PC-9 (cell line): ENCODE measurements at regions not wholly inside any gene's neighbourhood (a gene's known extent, or its start where the extent isn't known, plus 50 kb on each side); places are given as distances from the start of the nearest gene placed in this dataset.

Source experiments
- BruUV-seq: library from RNA; stranded (reverse); fragments of 400-500 nt; replicated peaks from 2 replicates; lab custom pipeline; 2021; lab: Mats Ljungman, UMichigan
- CTCF ChIA-PET: fragments of 300-600 bp; sonication (Branson Sonifier 250); formaldehyde crosslinking; loops from one replicate; lab custom pipeline; 2022; ENCODE audit warnings: antibody characterized with exemption; lab: Charles Lee
- POLR2A ChIA-PET: fragments of 300-600 bp; sonication (Branson Sonifier 250); formaldehyde crosslinking; loops from one replicate; lab custom pipeline; 2022; ENCODE audit warnings: antibody characterized with exemption; ENCODE audit not compliant: unreplicated experiment; lab: Charles Lee
- DNase-seq, 2 experiments: peaks; one replicate each; pipeline versions ENCODE4 v3.0.0 to v3.0.0-alpha.2; 2015 to 2022; ENCODE audit warnings: mixed read lengths in 1 of 2
- H2AFZ ChIP-seq: fragments of 200-600 bp; sonication (generic); 2 replicates; pipeline ENCODE4 v1.8.1; 2017; ENCODE audit warnings: antibody characterized with exemption
- H3F3A ChIP-seq: fragments of 200-600 bp; sonication (generic); 2 replicates; pipeline ENCODE4 v1.8.1; 2017; ENCODE audit warnings: antibody characterized with exemption, mild to moderate bottlenecking, low read depth; ENCODE audit not compliant: insufficient read depth
- H3K27ac ChIP-seq: fragments of 200-600 bp; sonication (generic); 2 replicates; pipeline ENCODE4 v1.6.1; 2016; ENCODE audit warnings: mixed run types
- H3K27me3 ChIP-seq: fragments of 200-600 bp; sonication (generic); 2 replicates; pipeline ENCODE4 v1.6.1; 2016; ENCODE audit warnings: low read depth, mixed run types; ENCODE audit not compliant: insufficient read depth
- H3K36me3 ChIP-seq: fragments of 200-600 bp; sonication (generic); 2 replicates; pipeline ENCODE4 v1.6.1; 2016; ENCODE audit warnings: low read depth, mixed run types
- H3K4me1 ChIP-seq: fragments of 200-600 bp; sonication (generic); replicated peaks from 2 replicates; pipeline ENCODE4 v1.6.1; 2016; ENCODE audit warnings: mixed run types; ENCODE audit not compliant: insufficient read depth
- H3K4me2 ChIP-seq: fragments of 200-600 bp; sonication (generic); 2 replicates; pipeline ENCODE4 v1.6.1; 2017; ENCODE audit warnings: mixed run types
- H3K4me3 ChIP-seq: fragments of 200-600 bp; sonication (generic); 2 replicates; pipeline ENCODE4 v1.6.1; 2016; ENCODE audit warnings: mixed run types
- H3K79me2 ChIP-seq: fragments of 200-600 bp; sonication (generic); 2 replicates; pipeline ENCODE4 v1.6.1; 2017; ENCODE audit warnings: low read depth, mixed run types
- H3K9me2 ChIP-seq: fragments of 200-600 bp; sonication (generic); 2 replicates; pipeline ENCODE4 v1.8.1; 2017; ENCODE audit warnings: mild to moderate bottlenecking; ENCODE audit not compliant: insufficient read depth
- H3K9me3 ChIP-seq: fragments of 200-600 bp; sonication (generic); 2 replicates; pipeline ENCODE4 v1.8.1; 2016; ENCODE audit warnings: low read depth; ENCODE audit not compliant: insufficient read depth
- H4K20me1 ChIP-seq: fragments of 200-600 bp; sonication (generic); 2 replicates; pipeline ENCODE4 v1.8.1; 2017; ENCODE audit not compliant: insufficient read depth
- CTCF ChIP-seq: fragments of 200-600 bp; sonication (generic); conservative IDR thresholded peaks from 2 replicates; pipeline ENCODE4 v1.6.1; 2017; ENCODE audit warnings: mixed run types, antibody characterized with exemption, mild to moderate bottlenecking, moderate library complexity
- EZH2 ChIP-seq: fragments of 200-600 bp; sonication (generic); IDR thresholded peaks from 2 replicates; pipeline ENCODE4 v1.8.0; 2017; ENCODE audit warnings: antibody characterized with exemption, low read depth
- intact Hi-C: fragments of 100-400 bp; cut with micrococcal nuclease; formaldehyde crosslinking; loops from one replicate; pipeline ENCODE4 v1.10.0; 2022; ENCODE audit not compliant: unreplicated experiment

- H3K27me3 ChIP-seq: no peaks in the 10 kb centered on the region
- intact Hi-C loops: no loop called here
- no peak overlapping the region for H3K4me2 ChIP-seq
Measured at GRCh38 chr1:68570871-68571270, 74.0 kb upstream of the DEPDC1 start.

GRCh38 chr1:68571454-68572235, 74.8 kb upstream of the DEPDC1 start:
- Histone ChIP-seq H3K9me2 (no peaks in the 10 kb centered on the region), H2AFZ (no peak overlapping the region), H3K36me3 (no peaks in the 10 kb centered on the region), H3F3A (no peaks in the 10 kb centered on the region), H3K27ac (no peak overlapping the region), H4K20me1 (no peaks in the 10 kb centered on the region), H3K4me3 (no peak overlapping the region), H3K4me1 (no peaks in the 10 kb centered on the region), H3K27me3 (no peaks in the 10 kb centered on the region), H3K79me2 (no peaks in the 10 kb centered on the region), H3K9me3 (no peaks in the 10 kb centered on the region), H3K4me2 (no peak overlapping the region)
- no TSS peak for BruUV-seq
- CTCF ChIA-PET: interaction anchor here (0.5 to 0.6 kb wide), 2 partner anchors 294 to 523 kb away, joined by 4 to 5 read pairs; no protein-coding TSS in a partner anchor
- DNase-seq: no peak
- POLR2A ChIA-PET: no interaction called here
- TF ChIP-seq CTCF (no peak), EZH2 (no peak)
- intact Hi-C loops: no loop called here

More at GRCh38 chr1:68570871-68571270, 74.0 kb upstream of the DEPDC1 start:
- TF ChIP-seq CTCF (peak; percentile 47), EZH2 (no peak)
- Histone ChIP-seq H3K79me2 (no peaks in the 10 kb centered on the region), H3K4me1 (no peaks in the 10 kb centered on the region), H3K36me3 (no peaks in the 10 kb centered on the region), H3K9me2 (no peaks in the 10 kb centered on the region), H2AFZ (no peak overlapping the region), H3F3A (no peaks in the 10 kb centered on the region), H3K9me3 (no peaks in the 10 kb centered on the region), H4K20me1 (no peaks in the 10 kb centered on the region), H3K4me3 (no peak overlapping the region), H3K27ac (no peak overlapping the region)
- BruUV-seq: no TSS peak
- POLR2A ChIA-PET: no interaction called here
- CTCF ChIA-PET: interaction anchor here (0.6 kb wide), 1 partner anchor 293 kb away, joined by 4 read pairs; no protein-coding TSS in a partner anchor
- DNase-seq: no peak

GRCh38 chr1:68585351-68585750, 88.5 kb upstream of the DEPDC1 start:
- H3K4me2 ChIP-seq: no peak overlapping the region
- H3F3A ChIP-seq: no peaks in the 10 kb centered on the region
- TF ChIP-seq CTCF (no peak), EZH2 (no peak)
- ChIA-PET POLR2A (no interaction called here), CTCF (no interaction called here)
- no peak overlapping the region for H3K27ac ChIP-seq
- H3K9me3 ChIP-seq: no peaks in the 10 kb centered on the region
- H3K4me3 ChIP-seq: no peak overlapping the region
- no peaks in the 10 kb centered on the region for H3K27me3 ChIP-seq
- H3K79me2 ChIP-seq: no peaks in the 10 kb centered on the region
- intact Hi-C loops: no loop called here
- DNase-seq: no peak
- no peaks in the 10 kb centered on the region for H3K36me3 ChIP-seq
- BruUV-seq: no TSS peak
- H3K4me1 ChIP-seq: no peaks in the 10 kb centered on the region
- no peak overlapping the region for H2AFZ ChIP-seq
- H4K20me1 ChIP-seq: no peaks in the 10 kb centered on the region
- no peaks in the 10 kb centered on the region for H3K9me2 ChIP-seq
